GM21528 (cell line): ENCODE measurements at regions not wholly inside any gene's neighbourhood (a gene's known extent, or its start where the extent isn't known, plus 50 kb on each side); places are given as distances from the start of the nearest gene placed in this dataset.

Source experiments
- ATAC-seq: cut with Tn5 transposase; IDR thresholded peaks from one replicate; pipeline ENCODE4 v1.9.1; 2021; ENCODE audit warnings: mild to moderate bottlenecking, moderate library complexity; ENCODE audit not compliant: unreplicated experiment, low FRiP score

DNA sequence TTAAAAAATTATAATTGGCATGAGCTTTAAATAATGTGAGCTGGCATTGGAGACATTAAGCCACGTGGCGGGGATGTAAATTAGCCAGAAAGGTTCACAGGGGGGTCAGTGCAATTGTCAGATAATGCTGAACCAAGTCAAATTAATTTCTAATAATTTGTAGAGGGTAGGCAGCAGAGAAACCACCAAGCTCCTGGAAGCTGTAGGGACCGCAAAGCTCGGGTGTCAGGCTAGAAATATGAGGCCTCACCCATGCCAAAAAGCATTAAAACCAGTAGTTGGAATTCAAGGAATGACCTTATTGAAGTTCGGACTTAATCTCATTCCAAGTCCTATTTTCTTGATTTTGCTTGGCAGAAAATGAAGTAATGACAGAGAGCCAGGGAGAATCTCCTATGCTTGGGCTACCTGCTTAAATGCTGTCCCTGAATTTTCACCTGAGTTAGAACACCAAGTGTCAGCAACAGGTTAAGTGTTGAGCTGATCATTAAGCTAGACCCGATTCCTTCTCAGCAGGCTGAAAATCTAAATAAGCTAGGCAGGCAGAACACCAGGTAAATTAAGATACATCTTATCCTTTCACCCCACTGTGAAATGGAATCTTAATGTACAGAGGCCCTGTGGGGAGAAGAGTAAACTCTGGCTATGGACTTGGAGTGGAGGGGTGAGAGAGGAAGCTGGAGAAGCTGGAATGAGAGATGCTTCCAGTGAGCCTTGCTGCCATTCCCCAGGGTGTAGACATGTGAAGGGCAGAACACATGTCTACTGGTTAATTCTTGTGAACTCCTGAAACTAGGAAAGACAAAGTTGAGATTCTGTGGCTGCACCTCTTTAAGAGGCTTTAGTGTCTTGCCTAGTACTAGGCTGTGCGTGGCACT is 520.0 kb downstream of the SLC4A3 start:
- ATAC-seq, result no peak

DNA sequence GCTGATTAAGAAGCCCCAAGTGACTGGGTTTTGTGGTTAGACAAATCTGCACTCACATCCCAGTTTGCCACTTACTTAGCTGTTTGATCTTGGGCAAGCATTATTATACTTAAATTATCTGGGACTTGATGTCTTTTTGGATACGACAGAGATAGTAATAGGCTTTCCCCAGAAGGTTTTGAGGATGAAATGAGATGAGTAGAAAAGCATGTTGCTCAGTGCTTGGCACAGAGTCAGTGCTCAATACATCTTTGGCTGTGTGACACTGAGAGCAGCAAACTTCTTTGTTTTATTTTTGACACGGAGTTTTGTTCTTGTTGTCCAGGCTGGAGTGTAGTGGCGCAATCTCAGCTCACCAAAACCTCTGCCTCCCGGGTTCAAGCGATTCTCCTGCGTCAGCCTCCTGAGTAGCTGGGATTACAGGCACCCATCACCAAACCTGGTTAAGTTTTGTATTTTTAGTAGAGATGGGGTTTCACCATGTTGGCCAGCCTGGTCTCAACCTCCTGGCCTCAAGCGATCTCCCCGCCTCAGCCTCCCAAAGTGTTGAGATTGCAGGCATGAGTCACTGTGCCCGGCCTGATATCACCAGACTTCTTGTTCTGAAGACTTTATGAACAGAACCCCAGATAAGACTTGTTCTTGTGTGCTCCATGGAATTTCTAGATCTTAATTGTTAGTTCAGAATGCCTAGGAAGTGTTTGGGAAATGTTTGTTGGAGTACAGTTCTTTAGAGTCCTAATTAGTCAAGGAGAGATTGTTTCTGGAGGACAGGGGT is 521.2 kb downstream of the SLC4A3 start:
- ATAC-seq, result no peak

DNA sequence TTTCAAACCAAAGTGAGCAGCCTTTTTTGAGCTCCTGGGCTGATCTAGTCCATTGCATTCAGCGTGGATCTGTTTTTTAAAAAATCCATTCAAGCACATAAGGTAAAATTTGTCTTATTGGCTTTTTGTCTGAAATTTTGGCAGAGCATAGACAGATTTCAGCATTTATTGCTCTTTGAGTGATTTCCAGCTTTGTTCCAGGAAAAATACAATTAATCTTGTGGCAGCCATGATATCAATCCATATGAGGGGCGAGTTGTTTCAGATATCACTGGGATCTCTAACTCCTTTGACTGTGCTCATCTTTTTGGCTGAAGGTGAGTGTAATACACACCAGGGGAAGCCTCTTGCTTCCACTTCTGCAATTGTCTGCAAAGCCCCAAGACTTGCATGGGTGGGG is 523.9 kb downstream of the SLC4A3 start:
- ATAC-seq, result no peak

DNA sequence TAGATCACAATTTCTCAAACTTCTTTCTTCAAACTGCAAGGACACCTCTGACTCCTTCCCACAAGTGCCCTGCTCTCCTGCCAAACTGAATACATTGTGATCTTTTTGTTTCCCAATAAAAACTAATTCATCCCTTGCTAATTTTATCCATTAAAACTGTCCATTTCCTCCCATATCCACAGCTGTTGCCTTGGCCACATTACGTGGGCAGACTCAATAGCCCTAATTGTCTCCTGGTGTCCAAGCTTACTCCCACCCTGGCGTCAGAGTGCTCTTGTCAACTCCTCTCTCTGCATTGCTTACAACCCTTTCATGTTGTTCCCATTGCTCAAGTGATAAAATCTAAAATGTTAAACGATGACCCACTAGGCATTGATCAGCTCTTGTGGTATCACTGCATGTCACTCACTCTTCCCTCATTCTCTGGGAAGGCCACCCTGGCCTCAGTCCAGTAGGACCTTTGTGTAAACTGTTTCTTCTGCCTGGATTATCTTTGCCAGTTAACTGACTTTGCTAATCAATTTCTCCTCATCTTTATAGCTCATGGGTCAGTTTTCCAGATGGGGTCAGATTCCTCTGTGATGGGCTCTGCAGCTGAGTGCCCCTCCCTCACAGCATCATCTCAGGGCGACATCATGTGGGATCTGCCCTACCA is 525.0 kb downstream of the SLC4A3 start:
- ATAC-seq, result no peak

DNA sequence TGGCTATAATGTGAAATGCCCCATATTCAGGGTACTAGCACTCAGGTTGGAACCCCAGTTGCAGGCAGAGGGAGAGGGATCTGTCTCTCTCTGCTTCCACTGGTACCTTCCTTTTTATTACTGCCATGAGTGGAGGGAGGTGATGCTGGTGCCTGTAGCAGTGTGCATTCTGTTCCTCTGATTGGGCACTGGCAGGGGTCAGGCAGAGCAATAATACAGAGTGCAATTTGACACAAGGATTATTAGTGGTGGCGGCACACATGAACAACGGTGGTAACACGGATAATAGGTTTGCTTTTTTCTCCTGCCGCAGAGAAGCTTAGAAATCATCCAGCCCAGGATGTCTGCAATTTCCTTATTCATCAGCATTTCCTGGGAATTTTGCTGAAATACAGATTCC is 525.7 kb downstream of the SLC4A3 start:
- ATAC-seq, result no peak

DNA sequence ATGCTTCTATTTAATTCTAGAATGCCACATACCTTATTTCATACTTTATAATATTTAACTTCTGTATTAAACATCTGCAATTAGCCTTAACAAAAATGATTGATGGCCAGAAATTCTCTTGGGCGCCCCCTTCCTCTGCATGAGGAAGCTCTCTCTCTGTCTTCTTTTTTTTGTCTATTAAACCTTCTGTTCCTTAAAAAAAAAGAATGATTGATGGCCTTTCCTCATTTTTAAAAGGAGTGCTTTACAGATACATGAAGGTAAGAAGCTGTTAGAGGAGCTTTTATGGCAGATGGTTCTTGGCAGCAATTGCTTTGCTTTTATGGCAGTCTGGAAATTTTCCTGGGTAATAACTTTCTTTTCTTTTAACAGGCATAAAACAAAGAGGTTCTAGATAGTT is 526.9 kb downstream of the SLC4A3 start:
- ATAC-seq, result no peak

DNA sequence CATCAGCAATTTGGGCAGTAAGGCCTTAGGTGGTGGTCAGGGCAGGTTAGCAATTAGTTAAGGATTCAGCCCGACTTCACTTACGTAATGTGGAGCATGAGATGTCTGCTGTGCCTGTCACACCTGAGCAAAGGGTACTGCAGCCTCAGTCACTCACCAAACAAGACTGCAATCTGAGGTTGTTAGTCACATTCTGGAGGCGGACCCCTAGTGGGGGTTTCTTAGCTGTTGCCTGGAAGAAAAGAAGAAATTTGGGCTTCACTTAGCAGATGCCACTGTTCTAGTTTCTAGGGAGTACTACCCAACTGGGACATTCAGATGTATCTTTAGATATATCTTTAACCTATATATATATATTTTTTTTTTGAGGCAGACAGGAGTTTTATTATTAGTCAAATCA is 529.9 kb downstream of the SLC4A3 start:
- ATAC-seq, result no peak

- ATAC-seq, result no peak
These were observed 532.3 kb downstream of the SLC4A3 start for GRCh38 chr2:220159738-220160137.

DNA sequence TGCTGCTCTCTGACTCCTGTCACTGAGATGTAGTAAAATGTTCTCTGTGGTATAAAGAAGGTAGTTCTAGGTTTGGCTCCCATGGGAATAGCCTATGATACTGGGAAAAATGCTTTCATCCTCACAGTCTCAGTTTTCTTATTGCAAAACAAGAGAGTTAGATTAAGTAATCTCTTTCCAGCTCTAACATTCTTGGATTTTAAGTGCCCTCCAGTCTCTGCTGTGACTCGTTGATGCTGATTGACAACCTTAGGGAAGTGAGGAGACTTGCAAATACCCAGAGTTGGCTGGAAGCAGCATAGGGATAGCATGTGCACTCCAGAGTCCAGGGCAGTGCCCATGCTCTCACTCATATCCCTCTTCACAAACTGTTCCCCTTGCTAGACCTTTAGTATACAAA is 534.9 kb downstream of the SLC4A3 start:
- no peak for ATAC-seq

DNA sequence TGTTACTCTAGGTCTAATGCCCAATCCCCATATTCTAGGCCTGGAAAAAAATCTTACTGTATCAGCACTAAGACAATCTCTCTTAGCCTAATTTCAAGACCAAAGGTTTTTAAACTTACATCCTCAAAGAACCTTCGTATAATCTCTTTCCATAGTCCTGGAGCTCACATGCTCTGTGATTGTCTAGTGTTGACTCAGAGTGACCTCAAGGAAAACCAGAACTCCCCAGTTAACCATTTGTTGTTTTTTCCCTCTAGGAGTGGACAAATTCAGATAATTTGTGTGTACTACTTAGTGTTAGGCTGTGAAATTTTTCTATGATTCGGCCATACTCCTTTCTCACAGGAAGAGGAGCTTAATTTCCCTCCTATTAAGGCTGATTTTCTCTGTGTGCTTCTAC is 536.1 kb downstream of the SLC4A3 start:
- no peak for ATAC-seq

DNA sequence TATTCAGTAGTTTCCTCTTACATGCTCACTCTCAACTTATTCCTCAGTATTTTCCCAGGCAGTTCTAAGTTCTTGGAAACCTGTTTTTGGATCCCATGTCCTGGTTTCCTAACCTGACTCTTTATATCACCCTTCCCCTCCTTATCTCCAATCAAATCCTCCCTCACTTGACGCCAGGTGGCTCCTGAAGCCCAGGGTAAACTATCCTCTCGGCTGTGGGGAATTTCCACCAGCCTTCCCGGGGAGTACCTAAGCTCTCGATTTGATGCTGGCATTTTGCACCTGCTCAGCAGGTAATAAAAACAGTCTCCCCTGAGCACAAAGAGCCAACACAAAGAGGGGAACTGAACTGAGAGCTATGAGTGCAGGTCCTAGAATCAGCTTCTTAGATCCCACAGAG is 538.0 kb downstream of the SLC4A3 start:
- ATAC-seq, result no peak

GRCh38 chr2:220166616-220167015 is 539.2 kb downstream of the SLC4A3 start:
- ATAC-seq, result no peak

GRCh38 chr2:220167956-220168355 is 540.5 kb downstream of the SLC4A3 start:
- ATAC-seq, result no peak

DNA sequence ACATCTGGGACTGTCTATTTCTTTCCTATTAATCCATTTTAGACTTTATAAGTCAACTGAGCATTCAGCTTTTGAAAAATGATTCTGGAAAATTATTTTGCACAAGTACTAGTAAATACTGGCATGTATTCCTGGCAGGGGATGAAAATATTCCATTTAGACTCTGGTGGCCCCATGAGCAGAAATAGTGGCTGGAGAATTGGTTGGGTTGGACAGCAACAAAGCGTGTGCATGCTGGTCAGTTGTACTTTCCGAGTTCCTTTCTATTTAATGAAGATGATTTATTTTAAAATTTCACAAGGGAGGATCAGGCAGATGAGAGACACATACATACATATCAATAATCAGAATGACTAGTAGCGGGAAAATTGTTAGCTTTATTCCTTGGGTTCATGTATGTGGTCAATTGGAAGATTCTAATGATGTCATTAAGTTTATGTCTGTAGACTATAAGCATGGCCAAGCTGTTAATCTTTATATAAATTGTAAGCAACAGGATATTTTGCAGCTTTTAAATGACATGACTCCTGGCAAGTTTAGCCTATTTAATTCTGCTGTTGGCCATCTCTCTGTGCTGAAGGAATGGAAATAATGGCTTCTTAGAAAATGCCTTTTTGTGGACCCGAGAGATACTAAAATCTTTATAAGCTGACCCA is 541.6 kb downstream of the SLC4A3 start:
- ATAC-seq, result no peak

DNA sequence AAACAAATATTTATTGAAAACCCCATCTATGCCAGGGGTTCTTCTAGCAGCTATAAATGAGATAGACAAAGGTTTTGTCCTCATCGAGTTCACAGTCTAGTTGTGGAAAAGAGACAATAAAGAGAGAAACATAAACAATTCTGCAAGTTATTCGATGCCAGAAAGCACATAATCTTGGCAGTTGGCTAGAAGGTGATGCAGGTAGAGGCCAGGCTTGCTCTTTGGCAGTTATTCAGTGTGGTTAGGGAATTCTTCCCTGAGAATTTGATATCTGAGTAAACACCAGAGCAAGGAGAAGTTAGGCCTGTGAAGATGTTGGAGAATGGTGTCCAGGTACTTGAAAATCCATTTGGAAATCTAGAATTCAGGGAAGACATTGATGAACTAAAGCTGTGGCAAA is 547.4 kb downstream of the SLC4A3 start:
- no peak for ATAC-seq

DNA sequence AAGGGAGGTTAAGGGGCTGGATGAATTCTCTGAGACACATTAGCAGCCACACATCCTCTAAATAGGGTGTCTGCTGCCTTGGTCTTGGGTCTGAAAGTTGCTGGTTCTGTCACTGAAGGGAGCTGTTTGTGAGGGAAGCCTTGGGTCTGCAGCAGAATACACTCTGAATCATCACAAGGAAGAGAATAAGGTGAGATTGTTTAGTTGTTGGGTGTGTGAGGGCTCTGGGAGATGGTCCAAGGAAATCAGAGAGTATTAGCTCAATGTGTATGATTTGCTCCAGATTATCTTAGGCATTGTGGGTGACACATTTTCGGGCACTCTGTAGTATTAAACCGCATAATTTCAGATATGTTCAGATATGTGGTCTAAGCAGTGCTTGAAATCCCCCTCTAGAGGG is 548.5 kb downstream of the SLC4A3 start:
- ATAC-seq, result no peak

DNA sequence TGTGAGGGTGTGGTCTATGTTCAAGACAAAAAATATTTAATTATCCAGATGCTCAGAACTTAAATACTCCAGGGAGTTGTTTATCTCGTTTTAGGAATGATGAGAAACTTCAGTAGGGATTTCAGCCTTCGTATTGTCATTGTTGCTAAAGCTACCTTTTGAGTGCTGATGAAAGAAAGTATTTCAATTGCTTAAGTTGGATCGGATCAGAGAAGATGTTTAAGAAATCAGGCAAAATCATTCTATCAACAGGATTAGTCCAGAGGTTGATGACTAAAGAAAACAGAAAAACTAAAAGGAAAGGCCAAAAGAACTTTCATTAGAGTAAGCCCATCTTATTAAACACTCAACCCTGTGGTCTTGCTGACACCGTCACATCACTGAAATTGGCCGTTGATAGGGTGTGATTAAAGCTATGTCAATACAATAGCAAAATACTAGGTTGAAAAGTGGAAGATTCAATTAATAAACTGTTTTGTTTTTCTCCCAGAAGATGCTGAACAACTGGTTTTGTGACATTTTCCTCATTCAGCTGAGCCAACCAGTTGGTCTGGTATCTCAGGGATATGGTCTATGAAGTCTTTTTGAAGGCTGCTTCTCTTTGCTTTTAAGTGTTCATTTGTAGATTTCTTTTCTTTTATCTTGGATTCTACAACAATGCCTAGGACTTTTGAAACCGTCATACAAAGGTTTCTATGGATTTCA is 551.7 kb downstream of the SLC4A3 start:
- no peak for ATAC-seq

- no peak for ATAC-seq
These were observed 553.7 kb downstream of the SLC4A3 start for GRCh38 chr2:220181165-220181564.

GRCh38 chr2:220182790-220183189 is 555.4 kb downstream of the SLC4A3 start:
- ATAC-seq, result no peak

GRCh38 chr2:220185766-220186305 is 558.4 kb downstream of the SLC4A3 start:
- ATAC-seq, result no peak
